ENCODE measurements at regions not wholly inside any gene's neighbourhood (a gene's known extent, or its start where the extent isn't known, plus 50 kb on each side); places are given as distances from the start of the nearest gene placed in this dataset.

DNA sequence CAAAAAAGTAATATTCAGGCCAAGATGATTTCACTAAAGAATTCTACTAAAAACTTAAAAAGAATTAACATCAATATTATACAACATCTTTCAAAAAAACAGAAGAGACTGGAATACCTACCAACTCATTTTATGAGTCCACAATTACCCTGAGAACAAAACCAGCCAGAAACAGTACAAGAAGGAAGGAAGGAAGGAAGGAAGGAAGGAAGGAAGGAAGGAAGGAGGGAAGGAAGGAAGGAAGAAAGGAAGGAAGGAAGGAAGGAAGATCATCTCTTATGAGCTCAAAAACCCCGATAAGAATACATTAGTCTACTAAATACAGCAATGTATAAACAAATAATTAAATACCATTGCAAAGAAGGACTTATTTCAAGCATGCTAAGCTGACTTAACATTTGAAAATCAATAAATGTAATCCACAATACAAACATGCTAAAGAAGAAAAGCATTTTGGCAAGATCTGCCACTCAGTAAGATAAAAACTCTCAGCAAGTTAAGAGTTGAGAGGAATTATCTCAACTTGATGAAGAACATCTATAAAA is 149.9 kb upstream of the RGS18 start:
- ChIA-PET POLR2A (no interaction called here), CTCF (no interaction called here)
- Mint-ChIP-seq H3K27me3 (no peaks in the 10 kb centered on the region), H3K27ac (no peak overlapping the region), H3K4me3 (no peak overlapping the region), H3K36me3 (no peaks in the 10 kb centered on the region), H3K4me1 (no peaks in the 10 kb centered on the region), H3K9me3 (peaks cover 0 to 2% (median 0%) of the 10 kb centered on the region in 11 donors)
- Histone ChIP-seq H3K4me1 (ENCODE audit: control insufficient read depth in 2 of 2, insufficient read depth in 2 of 2, low read length in 2 of 2) (no peaks in the 10 kb centered on the region), H3K9me3 (ENCODE audit: control insufficient read depth in 2 of 3, low read length in 3 of 3) (no peaks in the 10 kb centered on the region), H3K4me3 (ENCODE audit: low read length) (no peak overlapping the region), H3K36me3 (ENCODE audit: control insufficient read depth in 2 of 3, insufficient read depth in 3 of 3, low read length in 3 of 3) (no peaks in the 10 kb centered on the region), H3K27me3 (ENCODE audit: control insufficient read depth in 2 of 2, insufficient read depth in 2 of 2, low read length in 2 of 2) (no peaks in the 10 kb centered on the region), H3K27ac (ENCODE audit: low read depth, low read length) (no peak overlapping the region)
- intact Hi-C loops (cut with micrococcal nuclease), result no loop called here
- ATAC-seq, result no peak
- no peak for DNase-seq

DNA sequence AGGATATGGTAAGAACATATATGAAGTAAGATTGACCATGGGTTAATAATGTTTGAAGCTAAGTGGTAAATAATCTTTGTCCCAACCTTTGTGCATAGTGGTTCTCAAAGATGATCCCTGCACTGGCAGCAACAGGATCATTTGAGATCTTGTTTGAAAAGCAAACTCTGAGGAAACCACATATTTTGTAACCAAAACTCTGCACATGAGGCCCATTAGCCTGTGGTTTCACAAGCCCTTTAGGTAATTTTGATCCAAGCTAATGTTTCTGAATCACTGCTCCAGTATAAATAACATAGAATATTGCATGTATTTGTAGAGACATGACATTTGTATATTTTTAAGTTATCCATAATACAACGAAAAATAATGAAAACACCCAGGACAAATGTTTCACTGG is 147.9 kb upstream of the RGS18 start:
- H3K4me1 ChIP-seq (ENCODE audit: control insufficient read depth in 2 of 2, insufficient read depth in 2 of 2, low read length in 2 of 2), result no peaks in the 10 kb centered on the region
- intact Hi-C loops (cut with micrococcal nuclease), result no loop called here
- no peak overlapping the region for H3K4me3 Mint-ChIP-seq
- no peak overlapping the region for H3K4me3 ChIP-seq (ENCODE audit: low read length)
- H3K27me3 Mint-ChIP-seq, result no peaks in the 10 kb centered on the region
- H3K9me3 Mint-ChIP-seq, result peaks cover 0 to 2% (median 0%) of the 10 kb centered on the region in 11 donors
- no peak for ATAC-seq
- no peaks in the 10 kb centered on the region for H3K4me1 Mint-ChIP-seq
- ChIA-PET CTCF (no interaction called here), POLR2A (no interaction called here)
- H3K27me3 ChIP-seq (ENCODE audit: control insufficient read depth in 2 of 2, insufficient read depth in 2 of 2, low read length in 2 of 2), result no peaks in the 10 kb centered on the region
- no peak for DNase-seq
- no peaks in the 10 kb centered on the region for H3K36me3 ChIP-seq (ENCODE audit: control insufficient read depth in 2 of 3, insufficient read depth in 3 of 3, low read length in 3 of 3)
- no peaks in the 10 kb centered on the region for H3K36me3 Mint-ChIP-seq
- no peak overlapping the region for H3K27ac Mint-ChIP-seq
- no peak overlapping the region for H3K27ac ChIP-seq (ENCODE audit: low read depth, low read length)
- H3K9me3 ChIP-seq (ENCODE audit: control insufficient read depth in 2 of 3, low read length in 3 of 3), result no peaks in the 10 kb centered on the region

DNA sequence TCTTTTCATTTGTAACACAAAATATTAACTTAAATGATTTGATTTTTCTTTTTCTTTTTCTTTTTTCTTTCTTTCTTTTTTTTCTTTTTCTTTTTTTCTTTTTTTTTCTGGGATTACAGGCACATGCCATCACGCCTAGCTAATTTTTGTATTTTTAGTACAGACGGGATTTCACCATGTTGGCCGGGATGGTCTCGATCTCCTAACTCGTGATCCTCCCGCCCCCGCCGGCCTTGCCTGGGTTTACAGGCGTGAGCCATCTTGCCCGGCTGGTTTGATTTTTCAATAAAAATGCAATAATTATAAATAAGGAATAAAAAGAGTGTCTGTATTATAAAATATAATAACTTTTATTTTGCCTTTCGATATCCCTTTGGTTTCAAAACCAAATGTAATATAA is 146.7 kb upstream of the RGS18 start:
- Mint-ChIP-seq H3K9me3 (peaks cover 0 to 2% (median 0%) of the 10 kb centered on the region in 11 donors), H3K36me3 (no peaks in the 10 kb centered on the region), H3K27ac (no peak overlapping the region), H3K4me1 (no peaks in the 10 kb centered on the region), H3K4me3 (no peak overlapping the region), H3K27me3 (no peaks in the 10 kb centered on the region)
- H3K27ac ChIP-seq (ENCODE audit: low read depth, low read length), result no peak overlapping the region
- no peak overlapping the region for H3K4me3 ChIP-seq (ENCODE audit: low read length)
- no peak for DNase-seq
- ChIA-PET CTCF (no interaction called here), POLR2A (no interaction called here)
- no peaks in the 10 kb centered on the region for H3K36me3 ChIP-seq (ENCODE audit: control insufficient read depth in 2 of 3, insufficient read depth in 3 of 3, low read length in 3 of 3)
- no peaks in the 10 kb centered on the region for H3K9me3 ChIP-seq (ENCODE audit: control insufficient read depth in 2 of 3, low read length in 3 of 3)
- ATAC-seq, result no peak
- intact Hi-C loops (cut with micrococcal nuclease), result no loop called here
- H3K4me1 ChIP-seq (ENCODE audit: control insufficient read depth in 2 of 2, insufficient read depth in 2 of 2, low read length in 2 of 2), result no peaks in the 10 kb centered on the region
- H3K27me3 ChIP-seq (ENCODE audit: control insufficient read depth in 2 of 2, insufficient read depth in 2 of 2, low read length in 2 of 2), result no peaks in the 10 kb centered on the region

DNA sequence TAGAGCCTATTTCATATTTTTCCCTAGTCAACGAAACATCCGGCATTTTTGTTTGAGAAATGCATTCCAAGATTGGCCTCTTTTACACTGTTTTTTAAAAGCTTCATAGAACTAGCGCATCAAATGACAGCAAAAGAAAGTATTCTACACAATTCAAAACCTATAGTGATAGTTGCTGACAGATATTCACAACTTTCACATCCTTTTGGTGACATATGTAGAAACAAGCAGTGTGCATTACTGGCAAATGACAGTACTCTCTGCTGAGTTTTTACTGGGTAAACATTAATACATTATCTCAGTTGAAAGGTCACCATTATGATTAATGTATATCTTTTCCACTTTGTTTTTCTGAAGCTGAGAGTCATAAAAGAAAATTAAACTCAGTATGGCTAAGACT is 135.4 kb upstream of the RGS18 start:
- Histone ChIP-seq H3K27me3 (ENCODE audit: control insufficient read depth in 2 of 2, insufficient read depth in 2 of 2, low read length in 2 of 2) (no peaks in the 10 kb centered on the region), H3K4me1 (ENCODE audit: control insufficient read depth in 2 of 2, insufficient read depth in 2 of 2, low read length in 2 of 2) (no peaks in the 10 kb centered on the region), H3K36me3 (ENCODE audit: control insufficient read depth in 2 of 3, insufficient read depth in 3 of 3, low read length in 3 of 3) (no peaks in the 10 kb centered on the region), H3K27ac (ENCODE audit: low read depth, low read length) (no peak overlapping the region), H3K4me3 (ENCODE audit: low read length) (no peak overlapping the region), H3K9me3 (ENCODE audit: control insufficient read depth in 2 of 3, low read length in 3 of 3) (no peaks in the 10 kb centered on the region)
- ChIA-PET POLR2A (no interaction called here), CTCF (no interaction called here)
- intact Hi-C loops (cut with micrococcal nuclease), result no loop called here
- Mint-ChIP-seq H3K36me3 (no peaks in the 10 kb centered on the region), H3K9me3 (peaks cover 1 to 21% (median 9%) of the 10 kb centered on the region in 11 donors), H3K27ac (no peak overlapping the region), H3K4me1 (no peaks in the 10 kb centered on the region), H3K4me3 (no peak overlapping the region), H3K27me3 (no peaks in the 10 kb centered on the region)
- no peak for ATAC-seq
- DNase-seq, result no peak

DNA sequence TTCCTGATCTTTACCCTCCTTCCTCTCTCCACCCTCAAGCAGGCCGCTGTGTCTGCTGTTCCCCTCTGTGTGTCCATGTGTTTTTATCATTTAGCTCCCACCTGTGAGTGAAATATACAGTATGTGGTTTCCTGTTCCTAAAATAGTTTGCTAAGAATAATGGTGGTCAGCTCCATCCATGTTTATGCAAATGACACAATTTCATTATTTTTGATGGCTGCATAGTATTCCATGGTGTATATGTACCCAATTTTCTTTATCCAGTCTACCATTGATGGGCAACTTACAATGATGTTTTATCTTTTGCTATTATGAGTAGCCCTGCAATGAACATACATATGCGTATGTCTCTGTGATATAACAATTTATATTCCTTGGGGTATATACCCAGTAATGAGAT is 133.4 kb upstream of the RGS18 start:
- ChIA-PET POLR2A (no interaction called here), CTCF (no interaction called here)
- intact Hi-C loops (cut with micrococcal nuclease), result no loop called here
- ATAC-seq, result no peak
- H3K4me3 Mint-ChIP-seq, result no peak overlapping the region
- H3K36me3 Mint-ChIP-seq, result no peaks in the 10 kb centered on the region
- no peak for DNase-seq
- no peak overlapping the region for H3K4me3 ChIP-seq (ENCODE audit: low read length)
- H3K9me3 Mint-ChIP-seq, result peaks cover 0 to 15% (median 4%) of the 10 kb centered on the region in 11 donors
- no peaks in the 10 kb centered on the region for H3K27me3 Mint-ChIP-seq
- no peaks in the 10 kb centered on the region for H3K27me3 ChIP-seq (ENCODE audit: control insufficient read depth in 2 of 2, insufficient read depth in 2 of 2, low read length in 2 of 2)
- no peak overlapping the region for H3K27ac ChIP-seq (ENCODE audit: low read depth, low read length)
- H3K4me1 ChIP-seq (ENCODE audit: control insufficient read depth in 2 of 2, insufficient read depth in 2 of 2, low read length in 2 of 2), result no peaks in the 10 kb centered on the region
- no peaks in the 10 kb centered on the region for H3K9me3 ChIP-seq (ENCODE audit: control insufficient read depth in 2 of 3, low read length in 3 of 3)
- no peaks in the 10 kb centered on the region for H3K4me1 Mint-ChIP-seq
- H3K36me3 ChIP-seq (ENCODE audit: control insufficient read depth in 2 of 3, insufficient read depth in 3 of 3, low read length in 3 of 3), result no peaks in the 10 kb centered on the region
- no peak overlapping the region for H3K27ac Mint-ChIP-seq

DNA sequence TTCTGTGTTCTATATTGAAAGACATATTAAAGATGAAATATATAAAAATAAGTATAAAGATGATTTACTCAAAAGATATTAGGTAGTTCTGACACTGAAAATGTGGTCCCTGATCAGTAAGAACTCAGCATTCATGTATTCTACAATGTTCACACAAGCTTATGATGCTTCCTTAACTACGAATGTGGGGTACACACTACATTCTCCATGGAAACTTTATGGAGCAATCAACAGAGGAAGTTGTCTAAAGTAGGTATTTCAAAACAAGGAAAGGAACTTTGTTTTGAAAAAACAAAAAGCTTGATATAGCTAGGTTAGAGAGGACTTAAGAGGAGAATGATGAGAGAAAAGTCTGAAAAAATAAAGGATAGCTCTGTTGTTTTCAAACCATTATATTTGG is 119.7 kb upstream of the RGS18 start:
- Histone ChIP-seq H3K4me3 (ENCODE audit: low read length) (no peak overlapping the region), H3K27me3 (ENCODE audit: control insufficient read depth in 2 of 2, insufficient read depth in 2 of 2, low read length in 2 of 2) (no peaks in the 10 kb centered on the region), H3K27ac (ENCODE audit: low read depth, low read length) (no peak overlapping the region), H3K9me3 (ENCODE audit: control insufficient read depth in 2 of 3, low read length in 3 of 3) (no peaks in the 10 kb centered on the region), H3K4me1 (ENCODE audit: control insufficient read depth in 2 of 2, insufficient read depth in 2 of 2, low read length in 2 of 2) (no peaks in the 10 kb centered on the region), H3K36me3 (ENCODE audit: control insufficient read depth in 2 of 3, insufficient read depth in 3 of 3, low read length in 3 of 3) (no peaks in the 10 kb centered on the region)
- intact Hi-C loops (cut with micrococcal nuclease), result no loop called here
- Mint-ChIP-seq H3K27ac (no peak overlapping the region), H3K9me3 (peaks cover 0 to 10% (median 3%) of the 10 kb centered on the region in 11 donors), H3K4me3 (no peak overlapping the region), H3K4me1 (no peaks in the 10 kb centered on the region), H3K36me3 (no peaks in the 10 kb centered on the region), H3K27me3 (no peaks in the 10 kb centered on the region)
- ChIA-PET CTCF (no interaction called here), POLR2A (no interaction called here)
- ATAC-seq (no peak), DNase-seq (no peak)

DNA sequence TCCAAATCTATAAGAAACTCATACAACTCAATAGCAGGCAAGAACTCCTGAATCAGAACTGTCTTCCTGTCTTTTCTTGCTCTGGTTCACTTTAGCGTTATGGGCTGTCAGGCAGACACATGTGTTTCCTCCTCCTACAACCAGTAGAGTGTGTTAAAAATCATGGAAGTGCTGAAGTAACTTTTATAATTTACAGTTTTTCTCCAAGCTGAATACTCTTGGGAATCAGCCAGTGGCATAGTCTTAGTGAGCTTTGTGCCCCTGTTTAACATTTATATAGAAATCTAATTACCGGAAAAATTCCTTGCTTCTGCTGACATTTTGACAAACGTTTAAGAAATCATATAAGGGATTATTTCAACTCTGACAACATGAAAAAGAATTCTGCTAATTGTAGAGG is 113.1 kb upstream of the RGS18 start:
- no peaks in the 10 kb centered on the region for H3K36me3 ChIP-seq (ENCODE audit: control insufficient read depth in 2 of 3, insufficient read depth in 3 of 3, low read length in 3 of 3)
- H3K9me3 ChIP-seq (ENCODE audit: control insufficient read depth in 2 of 3, low read length in 3 of 3), result no peaks in the 10 kb centered on the region
- H3K27me3 ChIP-seq (ENCODE audit: control insufficient read depth in 2 of 2, insufficient read depth in 2 of 2, low read length in 2 of 2), result no peaks in the 10 kb centered on the region
- H3K27ac ChIP-seq (ENCODE audit: low read depth, low read length), result no peak overlapping the region
- H3K4me3 ChIP-seq (ENCODE audit: low read length), result no peak overlapping the region
- Mint-ChIP-seq H3K27ac (no peak overlapping the region), H3K36me3 (no peaks in the 10 kb centered on the region), H3K9me3 (peaks cover 0 to 4% (median 1%) of the 10 kb centered on the region in 11 donors), H3K4me3 (no peak overlapping the region), H3K27me3 (no peaks in the 10 kb centered on the region), H3K4me1 (no peaks in the 10 kb centered on the region)
- no peak for ATAC-seq
- ChIA-PET POLR2A (no interaction called here), CTCF (no interaction called here)
- DNase-seq, result no peak
- H3K4me1 ChIP-seq (ENCODE audit: control insufficient read depth in 2 of 2, insufficient read depth in 2 of 2, low read length in 2 of 2), result no peaks in the 10 kb centered on the region
- intact Hi-C loops (cut with micrococcal nuclease), result no loop called here

All from naive thymus-derived CD4-positive, alpha-beta T cell (primary cell).